ENCODE measurements at regions not wholly inside any gene's neighbourhood (a gene's known extent, or its start where the extent isn't known, plus 50 kb on each side); places are given as distances from the start of the nearest gene placed in this dataset.
"Not testable (repeated sequence)": the region's sequence is repeated elsewhere in the genome, so short reads cannot be mapped to it uniquely, and the experiment has no call there.

DNA sequence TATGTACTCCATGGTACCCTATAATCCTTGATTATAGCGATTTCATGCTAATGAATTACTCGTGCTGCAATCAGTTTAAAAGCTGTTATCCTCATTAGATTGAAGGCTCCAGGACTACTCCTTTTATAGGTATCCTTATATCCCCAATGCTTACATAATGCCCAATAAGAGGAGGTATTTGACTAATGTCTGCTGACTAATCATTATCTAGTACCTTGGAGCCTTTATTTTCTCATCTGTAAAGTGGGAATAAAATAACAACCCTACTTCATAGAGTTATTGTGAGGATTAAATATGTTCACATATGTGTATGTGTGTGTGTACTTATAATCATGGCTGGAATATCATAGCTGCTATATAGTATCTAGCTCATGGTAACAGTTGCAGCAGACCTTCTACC, 1031.5 kb downstream of the CDH11 start:
- Mint-ChIP-seq H3K4me1 (no peaks in the 10 kb centered on the region), H3K27me3 (no peaks in the 10 kb centered on the region), H3K27ac (no peak overlapping the region), H3K9me3 (peaks cover 11 to 17% of the 10 kb centered on the region in 2 donors), H3K4me3 (no peak overlapping the region)
- ATAC-seq, result no peak
- no peak for DNase-seq

DNA sequence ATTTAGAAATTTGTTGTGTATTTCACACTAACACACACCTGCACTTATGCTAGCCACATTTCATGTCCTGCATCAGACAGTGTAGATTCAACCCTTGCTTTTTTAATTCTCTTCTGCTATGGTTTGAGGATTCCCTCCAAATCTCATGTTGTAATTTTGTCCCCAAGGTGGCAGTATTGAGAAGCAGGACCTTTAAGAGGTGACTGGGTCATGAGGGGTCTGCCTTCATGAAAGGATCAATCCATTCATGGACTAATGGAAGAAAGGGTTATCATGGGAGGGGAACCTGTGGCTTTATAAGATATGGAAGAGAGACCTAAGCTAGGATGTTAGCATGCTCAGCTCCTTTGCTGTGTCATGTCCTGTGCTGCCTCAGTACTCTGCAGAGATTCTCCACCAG, 1032.2 kb downstream of the CDH11 start:
- Mint-ChIP-seq H3K4me1 (no peaks in the 10 kb centered on the region), H3K27me3 (no peaks in the 10 kb centered on the region), H3K27ac (no peak overlapping the region), H3K4me3 (no peak overlapping the region), H3K9me3 (peaks cover 11 to 17% of the 10 kb centered on the region in 2 donors)
- DNase-seq (no peak), ATAC-seq (no peak)

- ATAC-seq (no peak), DNase-seq (no peak)
- no peaks in the 10 kb centered on the region for H3K4me1 Mint-ChIP-seq
- H3K9me3 Mint-ChIP-seq, result peaks cover 11 to 17% of the 10 kb centered on the region in 2 donors
- no peak overlapping the region for H3K27ac Mint-ChIP-seq
- H3K27me3 Mint-ChIP-seq, result no peaks in the 10 kb centered on the region
- H3K4me3 Mint-ChIP-seq, result no peak overlapping the region
Measured at GRCh38 chr16:64088838-64089237, 1033.0 kb downstream of the CDH11 start.

- Mint-ChIP-seq H3K9me3 (peaks cover 6 to 17% of the 10 kb centered on the region in 2 donors), H3K4me1 (no peaks in the 10 kb centered on the region), H3K27ac (no peak overlapping the region), H3K27me3 (no peaks in the 10 kb centered on the region), H3K4me3 (no peak overlapping the region)
- DNase-seq, result no peak
- no peak for ATAC-seq
Measured at GRCh38 chr16:64085296-64085695, 1036.6 kb downstream of the CDH11 start.

- DNase-seq (no peak), ATAC-seq (no peak)
- Mint-ChIP-seq H3K4me1 (no peaks in the 10 kb centered on the region), H3K4me3 (no peak overlapping the region), H3K27me3 (no peaks in the 10 kb centered on the region), H3K27ac (no peak overlapping the region), H3K9me3 (peaks cover 6 to 17% of the 10 kb centered on the region in 2 donors)
Measured at GRCh38 chr16:64084706-64085105, 1037.2 kb downstream of the CDH11 start.

- Mint-ChIP-seq H3K4me1 (no peaks in the 10 kb centered on the region), H3K27ac (no peak overlapping the region), H3K27me3 (no peaks in the 10 kb centered on the region), H3K9me3 (peaks cover 6 to 25% of the 10 kb centered on the region in 2 donors), H3K4me3 (no peak overlapping the region)
- no peak for DNase-seq
- ATAC-seq, result no peak
Measured at GRCh38 chr16:64083428-64084129, 1038.3 kb downstream of the CDH11 start.

GRCh38 chr16:64077242-64077641, 1044.6 kb downstream of the CDH11 start:
- no peak for DNase-seq
- no peaks in the 10 kb centered on the region for H3K27me3 Mint-ChIP-seq
- H3K9me3 Mint-ChIP-seq, result peaks cover 0 to 16% of the 10 kb centered on the region in 2 donors
- no peak overlapping the region for H3K27ac Mint-ChIP-seq
- H3K4me3 Mint-ChIP-seq, result no peak overlapping the region
- H3K4me1 Mint-ChIP-seq, result no peaks in the 10 kb centered on the region
- ATAC-seq, result no peak

DNA sequence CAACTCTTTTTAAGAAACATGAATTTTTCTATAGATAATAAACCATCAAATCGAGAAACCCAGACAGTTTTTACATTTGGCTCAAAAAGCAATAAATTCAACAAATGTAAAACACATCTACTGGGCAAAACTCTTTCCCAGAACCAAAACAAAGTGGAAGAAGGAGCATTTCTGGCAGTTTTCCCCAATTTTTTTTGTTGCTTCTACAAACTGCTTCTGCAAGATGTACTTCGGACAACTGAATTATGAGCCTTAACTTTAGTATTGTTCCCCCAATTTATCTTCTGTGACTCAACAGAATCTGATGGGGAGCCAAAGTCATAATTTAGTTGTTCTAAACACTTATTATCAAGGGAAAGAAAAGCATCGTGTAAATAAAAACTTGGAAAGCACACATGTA, 1047.2 kb downstream of the CDH11 start:
- no peak for DNase-seq
- Mint-ChIP-seq H3K4me1 (no peaks in the 10 kb centered on the region), H3K27ac (no peak overlapping the region), H3K27me3 (no peaks in the 10 kb centered on the region), H3K9me3 (peaks cover 4 to 23% of the 10 kb centered on the region in 2 donors), H3K4me3 (no peak overlapping the region)
- no peak for ATAC-seq

DNA sequence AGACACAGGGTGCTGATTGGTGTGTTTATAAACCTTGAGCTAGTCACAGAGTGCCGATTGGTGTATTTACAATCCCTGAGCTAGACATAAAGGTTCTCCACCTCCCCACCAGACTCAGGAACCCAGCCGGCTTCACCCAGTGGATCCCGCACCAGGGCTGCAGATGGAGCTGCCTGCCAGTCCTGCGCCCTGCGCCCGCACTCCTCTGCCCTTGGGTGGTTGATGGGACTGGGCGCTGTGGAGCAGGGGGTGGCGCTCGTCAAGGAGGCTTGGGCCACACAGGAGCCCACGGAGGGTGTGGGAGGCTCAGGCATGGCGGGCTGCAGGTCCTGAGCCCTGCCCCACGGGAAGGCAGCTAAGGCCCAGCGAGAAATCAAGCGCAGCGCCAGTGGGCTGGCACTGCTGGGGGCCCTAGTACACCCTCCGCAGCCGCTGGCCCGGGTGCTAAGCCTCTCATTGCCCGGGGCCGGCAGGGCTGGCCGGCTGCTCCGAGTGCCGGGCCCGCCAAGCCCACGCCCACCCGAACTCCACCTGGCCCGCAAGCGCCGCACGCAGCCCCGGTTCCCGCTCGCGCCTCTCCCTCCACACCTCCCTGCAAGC, 1049.6 kb downstream of the CDH11 start:
- not testable (repeated sequence) for H3K4me1 Mint-ChIP-seq, H3K27ac Mint-ChIP-seq, H3K27me3 Mint-ChIP-seq, DNase-seq, H3K4me3 Mint-ChIP-seq, ATAC-seq
- H3K9me3 Mint-ChIP-seq, result peaks cover 10 to 21% of the 10 kb centered on the region in 2 donors

- no peaks in the 10 kb centered on the region for H3K27me3 Mint-ChIP-seq
- H3K9me3 Mint-ChIP-seq, result peaks cover 9 to 22% of the 10 kb centered on the region in 2 donors
- H3K4me1 Mint-ChIP-seq, result no peaks in the 10 kb centered on the region
- ATAC-seq (no peak), DNase-seq (no peak)
- H3K4me3 Mint-ChIP-seq, result no peak overlapping the region
- H3K27ac Mint-ChIP-seq, result no peak overlapping the region
Measured at GRCh38 chr16:64065523-64065922, 1056.3 kb downstream of the CDH11 start.

GRCh38 chr16:64061621-64062020, 1060.2 kb downstream of the CDH11 start:
- Mint-ChIP-seq H3K4me3 (no peak overlapping the region), H3K27ac (no peak overlapping the region), H3K4me1 (no peaks in the 10 kb centered on the region), H3K9me3 (peaks cover 13 to 17% of the 10 kb centered on the region in 2 donors), H3K27me3 (no peaks in the 10 kb centered on the region)
- no peak for ATAC-seq
- no peak for DNase-seq

GRCh38 chr16:64060631-64061030, 1061.2 kb downstream of the CDH11 start:
- H3K4me3 Mint-ChIP-seq, result no peak overlapping the region
- no peak for DNase-seq
- ATAC-seq, result no peak
- H3K9me3 Mint-ChIP-seq, result peaks cover 13 to 17% of the 10 kb centered on the region in 2 donors
- no peaks in the 10 kb centered on the region for H3K27me3 Mint-ChIP-seq
- H3K4me1 Mint-ChIP-seq, result no peaks in the 10 kb centered on the region
- H3K27ac Mint-ChIP-seq, result no peak overlapping the region

- H3K4me1 Mint-ChIP-seq, result no peaks in the 10 kb centered on the region
- DNase-seq, result no peak
- no peak overlapping the region for H3K4me3 Mint-ChIP-seq
- H3K27ac Mint-ChIP-seq, result no peak overlapping the region
- no peak for ATAC-seq
- no peaks in the 10 kb centered on the region for H3K27me3 Mint-ChIP-seq
- peaks cover 14 to 20% of the 10 kb centered on the region in 2 donors for H3K9me3 Mint-ChIP-seq
Measured at GRCh38 chr16:64058685-64059084, 1063.2 kb downstream of the CDH11 start.

- H3K4me1 Mint-ChIP-seq, result no peaks in the 10 kb centered on the region
- no peak for ATAC-seq
- H3K27ac Mint-ChIP-seq, result no peak overlapping the region
- H3K27me3 Mint-ChIP-seq, result no peaks in the 10 kb centered on the region
- peaks cover 26 to 27% of the 10 kb centered on the region in 2 donors for H3K9me3 Mint-ChIP-seq
- no peak overlapping the region for H3K4me3 Mint-ChIP-seq
- DNase-seq, result no peak
Measured at GRCh38 chr16:64051824-64052223, 1070.0 kb downstream of the CDH11 start.

DNA sequence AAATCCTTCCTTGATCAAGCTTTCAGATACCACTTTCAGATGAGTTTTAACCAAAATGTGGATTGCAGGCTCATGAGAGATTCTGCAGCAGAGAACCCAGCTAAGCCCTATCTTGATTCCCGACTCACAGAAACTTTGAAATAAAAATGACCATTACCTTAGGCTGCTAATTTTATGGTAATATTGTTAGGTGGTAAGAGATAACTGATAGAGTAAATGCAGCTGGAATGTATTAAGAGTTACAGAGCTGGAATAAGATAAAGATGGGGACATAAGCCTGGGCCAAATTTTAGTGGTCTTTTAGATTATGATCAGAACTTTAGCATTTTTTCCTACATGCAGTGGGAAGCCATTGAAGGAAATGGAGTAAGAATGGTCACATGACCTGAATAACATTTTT, 1074.0 kb downstream of the CDH11 start:
- Mint-ChIP-seq H3K9me3 (peaks cover 11 to 25% of the 10 kb centered on the region in 2 donors), H3K27ac (no peak overlapping the region), H3K4me3 (no peak overlapping the region), H3K4me1 (no peaks in the 10 kb centered on the region), H3K27me3 (no peaks in the 10 kb centered on the region)
- DNase-seq (no peak), ATAC-seq (no peak)

GRCh38 chr16:64047207-64047606, 1074.7 kb downstream of the CDH11 start:
- Mint-ChIP-seq H3K4me1 (no peaks in the 10 kb centered on the region), H3K27ac (no peak overlapping the region), H3K27me3 (no peaks in the 10 kb centered on the region), H3K4me3 (no peak overlapping the region), H3K9me3 (peaks cover 8 to 24% of the 10 kb centered on the region in 2 donors)
- ATAC-seq (no peak), DNase-seq (no peak)

- DNase-seq (no peak), ATAC-seq (no peak)
- H3K9me3 Mint-ChIP-seq, result peaks cover 30 to 32% of the 10 kb centered on the region in 2 donors
- H3K4me3 Mint-ChIP-seq, result no peak overlapping the region
- no peaks in the 10 kb centered on the region for H3K27me3 Mint-ChIP-seq
- H3K4me1 Mint-ChIP-seq, result no peaks in the 10 kb centered on the region
- H3K27ac Mint-ChIP-seq, result no peak overlapping the region
Measured at GRCh38 chr16:64035337-64035736, 1086.5 kb downstream of the CDH11 start.

Data from stimulated activated naive CD8-positive, alpha-beta T cell treated with anti-CD3 and anti-CD28 coated beads, Interleukin-15, amount 100 ng/mL, for 72 hours (primary cell).